Panc1 (cell line): ENCODE measurements at regions not wholly inside any gene's neighbourhood (a gene's known extent, or its start where the extent isn't known, plus 50 kb on each side); places are given as distances from the start of the nearest gene placed in this dataset.

Experiments
- CTCF ChIP-seq: fragments of 450-650 bp; IDR thresholded peaks from 2 replicates; pipeline ENCODE4 v1.5.1; 2017; ENCODE audit warnings: mild to moderate bottlenecking
- POLR2AphosphoS5 ChIP-seq: IDR thresholded peaks from 2 replicates; pipeline ENCODE4 v1.6.1; 2012; ENCODE audit warnings: mild to moderate bottlenecking, low read depth, low read length, moderate library complexity
- REST ChIP-seq, 2 experiments: IDR thresholded peaks; 2 replicates each; pipeline ENCODE4 v1.6.1; 2011 to 2012; ENCODE audit warnings: low read depth in 2 of 2, control low read depth in 1 of 2, low read length in 1 of 2, mild to moderate bottlenecking in 1 of 2, moderate library complexity in 1 of 2; ENCODE audit not compliant: insufficient read depth in 1 of 2
- SIN3A ChIP-seq: IDR thresholded peaks from 2 replicates; pipeline ENCODE4 v1.6.1; 2012; ENCODE audit warnings: low read depth, mild to moderate bottlenecking, low read length, moderate library complexity, borderline replicate concordance; ENCODE audit not compliant: insufficient read depth

DNA sequence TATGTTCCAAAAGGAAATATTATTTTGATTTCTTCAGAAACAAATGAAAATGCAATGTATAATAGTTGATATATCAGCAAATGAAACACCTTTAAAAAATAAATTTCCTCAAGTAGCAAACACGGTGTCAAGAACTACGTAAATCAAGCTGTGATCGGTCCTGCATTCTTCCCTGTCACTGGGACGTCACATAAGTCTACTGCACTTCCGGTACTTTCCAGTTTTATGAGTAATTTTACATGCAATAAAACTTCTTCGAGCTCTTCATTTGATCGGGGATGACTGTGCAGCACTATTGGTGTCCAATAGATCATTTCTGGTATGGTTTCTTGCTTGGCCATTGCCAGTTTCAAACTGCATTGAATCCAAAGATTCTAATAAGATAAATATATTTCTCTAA lies 114.0 kb upstream of the VEGFC start:
- no peak for TF ChIP-seq CTCF
- no peak for TF ChIP-seq REST (IDR thresholded peaks at IDR 0.05; ENCODE audit: insufficient read depth in 1 of 2, low read depth in 2 of 2, low read length in 1 of 2)
- no peak for TF ChIP-seq POLR2AphosphoS5
- no peak for TF ChIP-seq SIN3A
